ENCODE measurements at regions not wholly inside any gene's neighbourhood (a gene's known extent, or its start where the extent isn't known, plus 50 kb on each side); places are given as distances from the start of the nearest gene placed in this dataset.

DNA sequence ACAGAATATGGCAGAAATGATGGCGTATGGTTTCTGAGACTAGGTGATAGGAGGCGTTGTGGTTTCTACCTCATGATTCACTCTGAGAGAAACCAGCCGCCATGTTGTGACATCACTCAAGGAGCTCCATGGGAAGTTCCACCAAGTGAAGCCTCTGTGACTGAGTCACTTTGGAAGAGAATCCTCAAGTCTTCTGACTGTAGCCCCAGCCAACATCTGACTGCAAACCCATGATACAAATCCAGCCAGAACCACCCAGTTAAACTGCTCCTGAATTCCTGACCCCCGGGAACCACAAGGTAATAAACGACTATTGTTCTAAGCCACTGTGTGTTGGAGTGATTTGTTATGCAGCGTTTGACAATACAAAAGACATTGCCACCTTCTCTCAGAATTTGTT, 91.1 kb upstream of the CARD11 start:
- TF ChIP-seq, protein P1, sequence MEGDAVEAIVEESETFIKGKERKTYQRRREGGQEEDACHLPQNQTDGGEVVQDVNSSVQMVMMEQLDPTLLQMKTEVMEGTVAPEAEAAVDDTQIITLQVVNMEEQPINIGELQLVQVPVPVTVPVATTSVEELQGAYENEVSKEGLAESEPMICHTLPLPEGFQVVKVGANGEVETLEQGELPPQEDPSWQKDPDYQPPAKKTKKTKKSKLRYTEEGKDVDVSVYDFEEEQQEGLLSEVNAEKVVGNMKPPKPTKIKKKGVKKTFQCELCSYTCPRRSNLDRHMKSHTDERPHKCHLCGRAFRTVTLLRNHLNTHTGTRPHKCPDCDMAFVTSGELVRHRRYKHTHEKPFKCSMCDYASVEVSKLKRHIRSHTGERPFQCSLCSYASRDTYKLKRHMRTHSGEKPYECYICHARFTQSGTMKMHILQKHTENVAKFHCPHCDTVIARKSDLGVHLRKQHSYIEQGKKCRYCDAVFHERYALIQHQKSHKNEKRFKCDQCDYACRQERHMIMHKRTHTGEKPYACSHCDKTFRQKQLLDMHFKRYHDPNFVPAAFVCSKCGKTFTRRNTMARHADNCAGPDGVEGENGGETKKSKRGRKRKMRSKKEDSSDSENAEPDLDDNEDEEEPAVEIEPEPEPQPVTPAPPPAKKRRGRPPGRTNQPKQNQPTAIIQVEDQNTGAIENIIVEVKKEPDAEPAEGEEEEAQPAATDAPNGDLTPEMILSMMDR (IDR thresholded peaks at IDR 0.05) = no peak
- no peak for TF ChIP-seq POLR2A (IDR thresholded peaks at IDR 0.05)
